ENCODE measurements at regions not wholly inside any gene's neighbourhood (a gene's known extent, or its start where the extent isn't known, plus 50 kb on each side); places are given as distances from the start of the nearest gene placed in this dataset.
"Not testable (repeated sequence)": the region's sequence is repeated elsewhere in the genome, so short reads cannot be mapped to it uniquely, and the experiment has no call there.

- TF ChIP-seq PPARA (CRISPR knock-in tag; IDR thresholded peaks at IDR 0.05; ENCODE audit: borderline replicate concordance) = no peak
- TF ChIP-seq ARNTL (CRISPR knock-in tag; IDR thresholded peaks at IDR 0.05; ENCODE audit: borderline replicate concordance, low read depth) = no peak
- TF ChIP-seq CREB5 (CRISPR knock-in tag; IDR thresholded peaks at IDR 0.05; ENCODE audit: low read depth) = no peak
- TF ChIP-seq POU6F1 (CRISPR knock-in tag; IDR thresholded peaks at IDR 0.05; ENCODE audit: borderline replicate concordance, low read depth) = no peak
- no peak for TF ChIP-seq SNAI2 (CRISPR knock-in tag; IDR thresholded peaks at IDR 0.05)
- TF ChIP-seq CSRNP3 (CRISPR knock-in tag; IDR thresholded peaks at IDR 0.05) = no peak
- ATAC-seq = no peak
Measured at GRCh38 chr6:51477711-51478311, 609.6 kb downstream of the PKHD1 start.

- no peak for ATAC-seq
- TF ChIP-seq TCF4 (CRISPR knock-in tag; IDR thresholded peaks at IDR 0.05; ENCODE audit: borderline replicate concordance) (no peak), ZFP3 (CRISPR knock-in tag; IDR thresholded peaks at IDR 0.05) (no peak), SNAI2 (CRISPR knock-in tag; IDR thresholded peaks at IDR 0.05) (no peak), PPARA (CRISPR knock-in tag; IDR thresholded peaks at IDR 0.05; ENCODE audit: borderline replicate concordance) (no peak), ISL1 (CRISPR knock-in tag; IDR thresholded peaks at IDR 0.05) (no peak), CSDC2 (CRISPR knock-in tag; IDR thresholded peaks at IDR 0.05) (no peak), ZNF565 (CRISPR knock-in tag; conservative IDR thresholded peaks at IDR 0.05; ENCODE audit: low read depth) (no peak), ARNTL (CRISPR knock-in tag; IDR thresholded peaks at IDR 0.05; ENCODE audit: borderline replicate concordance, low read depth) (no peak), RARB (CRISPR knock-in tag; IDR thresholded peaks at IDR 0.05) (no peak), ZFP30 (CRISPR knock-in tag; IDR thresholded peaks at IDR 0.05) (no peak), GLIS3 (CRISPR knock-in tag; IDR thresholded peaks at IDR 0.05) (no peak), POU6F1 (CRISPR knock-in tag; IDR thresholded peaks at IDR 0.05; ENCODE audit: borderline replicate concordance, low read depth) (no peak), CSRNP3 (CRISPR knock-in tag; IDR thresholded peaks at IDR 0.05) (no peak)
Measured at GRCh38 chr6:51479296-51479695, 608.1 kb downstream of the PKHD1 start.

- TF ChIP-seq ZFP30 (CRISPR knock-in tag; IDR thresholded peaks at IDR 0.05) (no peak), ZNF8 (CRISPR knock-in tag; IDR thresholded peaks at IDR 0.05) (no peak), SNAI2 (CRISPR knock-in tag; IDR thresholded peaks at IDR 0.05) (no peak), CSDC2 (CRISPR knock-in tag; IDR thresholded peaks at IDR 0.05) (no peak), GLIS3 (CRISPR knock-in tag; IDR thresholded peaks at IDR 0.05) (no peak)
- no peak for ATAC-seq
Measured at GRCh38 chr6:51480040-51480439, 607.4 kb downstream of the PKHD1 start.

- not testable (repeated sequence) for ATAC-seq
Measured at GRCh38 chr6:51485869-51486268, 601.5 kb downstream of the PKHD1 start.

- ATAC-seq = no peak
- TF ChIP-seq ZNF8 (CRISPR knock-in tag; IDR thresholded peaks at IDR 0.05) = no peak
- TF ChIP-seq ZC3H10 (CRISPR knock-in tag; IDR thresholded peaks at IDR 0.05) = no peak
- no peak for TF ChIP-seq TCF4 (CRISPR knock-in tag; IDR thresholded peaks at IDR 0.05; ENCODE audit: borderline replicate concordance)
Measured at GRCh38 chr6:51487937-51488336, 599.5 kb downstream of the PKHD1 start.

All from SK-N-SH treated with all-trans-retinoic acid at 6 μM for 48 hours (cell line).